A673 (cell line): ENCODE measurements at regions not wholly inside any gene's neighbourhood (a gene's known extent, or its start where the extent isn't known, plus 50 kb on each side); places are given as distances from the start of the nearest gene placed in this dataset.
"Not testable (repeated sequence)": the region's sequence is repeated elsewhere in the genome, so short reads cannot be mapped to it uniquely, and the experiment has no call there.

Experiments
- CTCF ChIP-seq: fragments of 300-800, 200-600 bp; sonication (generic); conservative IDR thresholded peaks from 2 replicates; pipeline ENCODE4 v1.5.1; 2017; ENCODE audit warnings: low read depth, mild to moderate bottlenecking, antibody characterized with exemption, low read length, moderate library complexity, mixed read lengths
- EZH2 ChIP-seq: fragments of 200-600 bp; sonication (generic); IDR thresholded peaks from 2 replicates; pipeline ENCODE4 v1.6.1; 2017; ENCODE audit warnings: borderline replicate concordance, low read depth, mild to moderate bottlenecking, mixed read lengths, antibody characterized with exemption, low read length; ENCODE audit not compliant: poor library complexity, severe bottlenecking

DNA sequence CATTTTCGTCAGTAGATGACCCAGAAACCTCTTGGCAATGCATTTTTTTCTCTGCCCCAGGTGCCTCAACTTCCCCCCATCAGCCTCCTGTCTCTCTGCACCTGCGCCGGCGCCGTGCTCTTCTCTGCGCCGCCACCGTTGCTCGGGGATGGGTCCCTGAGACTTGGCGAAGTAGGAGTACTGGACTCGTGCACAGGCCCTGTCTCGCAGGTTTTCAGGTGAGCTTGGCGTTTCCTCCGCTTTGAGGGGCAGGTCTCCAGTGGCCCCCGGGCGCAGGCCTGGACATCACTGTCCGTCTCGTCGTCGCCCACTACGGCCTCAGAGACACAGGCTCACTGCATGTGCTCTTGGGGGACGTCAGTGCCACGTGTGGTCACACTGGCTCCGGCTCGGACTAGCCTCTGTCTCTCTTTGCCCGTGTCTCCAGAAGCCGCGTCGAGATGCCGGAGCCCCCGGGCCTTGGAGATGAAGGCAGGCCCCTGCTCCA is 168.8 kb upstream of the ZNG1F start:
- not testable (repeated sequence) for TF ChIP-seq CTCF, EZH2
